Epidermal melanocyte (primary cell): ENCODE measurements at regions not wholly inside any gene's neighbourhood (a gene's known extent, or its start where the extent isn't known, plus 50 kb on each side); places are given as distances from the start of the nearest gene placed in this dataset.
A peak's percentile ranks its signal among the peaks of the same experiment; 100 is the strongest.

Experiments used
- DNase-seq: peaks from one replicate; pipeline ENCODE4 v3.0.0; 2011; ENCODE audit warnings: low spot score; ENCODE audit not compliant: insufficient read length

- no peak for DNase-seq
These were observed 99.1 kb upstream of the ITGA6 start for GRCh38 chr2:172328103-172328841.

GRCh38 chr2:172329416-172329773, 98.0 kb upstream of the ITGA6 start:
- DNase-seq, result no peak

DNA sequence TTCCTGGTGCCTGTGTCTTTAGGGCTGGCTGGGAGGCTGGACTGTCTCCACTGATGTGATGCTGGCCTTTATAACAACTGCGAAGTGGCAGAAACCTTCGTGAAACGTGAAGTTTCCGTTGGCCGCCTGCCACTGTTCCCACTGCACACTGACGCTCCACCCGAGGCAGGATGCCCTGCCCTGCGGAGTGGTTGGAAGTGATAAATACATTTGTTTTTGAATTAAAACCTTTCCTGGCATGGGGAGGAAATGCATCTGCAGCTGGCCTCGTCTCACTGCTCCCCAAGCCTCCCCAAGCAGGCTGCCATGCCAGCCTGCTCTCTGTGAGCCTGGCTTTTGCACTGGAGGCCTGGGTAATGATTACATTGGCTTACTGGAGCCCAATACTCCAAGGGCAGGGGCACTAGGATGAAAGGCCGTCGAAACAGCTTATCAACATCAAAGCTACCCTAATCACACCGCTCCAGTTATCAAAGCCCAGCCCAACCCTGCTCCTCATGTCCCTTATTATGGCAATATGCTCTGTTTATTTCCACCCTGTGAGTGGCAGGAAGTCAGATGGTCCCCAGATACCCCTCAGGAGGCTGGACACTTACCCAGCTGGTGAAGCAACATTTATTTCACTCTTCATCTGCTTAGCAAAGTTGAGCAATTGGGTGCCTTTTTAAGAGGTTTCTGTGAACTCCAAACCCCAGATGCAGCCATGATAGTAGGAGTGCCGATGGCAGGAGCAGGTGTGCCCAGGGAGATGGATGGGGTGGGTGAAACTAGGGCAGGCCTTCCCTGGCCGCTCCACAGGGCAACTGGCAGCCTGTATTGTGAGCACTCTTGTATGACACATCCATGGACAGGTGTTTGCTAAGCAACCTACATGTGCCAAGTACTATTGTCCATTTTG, 97.4 kb upstream of the ITGA6 start:
- no peak for DNase-seq

GRCh38 chr2:172332507-172332906, 94.9 kb upstream of the ITGA6 start:
- no peak for DNase-seq

DNA sequence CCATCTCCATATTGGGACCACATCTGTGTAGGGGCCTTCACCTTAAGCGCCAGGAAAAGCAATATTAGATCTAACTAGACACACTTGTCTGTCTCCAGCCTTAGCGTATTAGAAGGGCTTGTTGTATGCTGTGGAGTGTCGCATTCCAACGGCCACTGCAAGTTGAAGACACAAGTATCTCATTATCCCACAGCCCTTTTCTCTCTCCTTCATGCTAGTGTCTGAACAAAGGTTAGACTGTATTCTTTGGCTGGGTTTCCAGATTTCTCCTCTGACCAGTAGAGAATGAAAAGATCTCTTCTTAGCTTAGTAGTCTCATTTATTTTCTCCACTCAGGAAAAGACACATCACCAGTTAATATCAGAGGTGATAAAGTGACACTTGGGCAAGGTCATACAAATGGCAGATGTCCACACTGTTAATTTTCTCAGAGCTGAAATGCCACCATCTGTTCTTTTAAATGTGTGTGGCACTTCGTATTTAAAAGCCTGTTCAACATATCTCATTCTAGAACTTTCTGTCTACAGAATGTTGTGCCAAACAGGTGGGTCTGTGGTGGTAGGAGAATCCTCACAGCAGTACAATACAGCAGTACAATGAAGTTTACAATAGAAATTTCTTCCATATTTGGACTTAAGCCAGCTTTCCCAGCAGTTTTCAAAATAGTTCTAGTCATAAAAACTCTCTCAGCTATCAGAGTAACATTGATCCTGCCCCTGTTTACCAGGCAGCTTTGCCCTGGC, 94.0 kb upstream of the ITGA6 start:
- peak; percentile 52 for DNase-seq

DNA sequence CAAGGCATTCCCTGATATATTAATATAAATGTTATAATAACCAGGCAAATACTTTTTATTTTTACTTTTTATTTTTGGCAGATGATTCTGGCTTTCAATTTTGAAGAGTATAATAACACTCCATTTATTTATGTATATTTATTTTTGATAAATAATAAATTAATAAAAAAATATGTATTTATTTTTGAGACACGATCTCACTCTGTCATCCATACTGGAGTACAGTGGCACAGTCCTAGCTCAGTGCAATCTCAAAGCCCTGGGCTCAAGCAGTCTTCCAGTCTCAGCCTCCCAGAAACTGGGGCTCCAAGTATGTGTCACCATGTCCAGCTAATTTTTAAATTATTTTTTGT, 93.4 kb upstream of the ITGA6 start:
- no peak for DNase-seq

GRCh38 chr2:172334988-172335387, 92.4 kb upstream of the ITGA6 start:
- DNase-seq, result no peak

DNA sequence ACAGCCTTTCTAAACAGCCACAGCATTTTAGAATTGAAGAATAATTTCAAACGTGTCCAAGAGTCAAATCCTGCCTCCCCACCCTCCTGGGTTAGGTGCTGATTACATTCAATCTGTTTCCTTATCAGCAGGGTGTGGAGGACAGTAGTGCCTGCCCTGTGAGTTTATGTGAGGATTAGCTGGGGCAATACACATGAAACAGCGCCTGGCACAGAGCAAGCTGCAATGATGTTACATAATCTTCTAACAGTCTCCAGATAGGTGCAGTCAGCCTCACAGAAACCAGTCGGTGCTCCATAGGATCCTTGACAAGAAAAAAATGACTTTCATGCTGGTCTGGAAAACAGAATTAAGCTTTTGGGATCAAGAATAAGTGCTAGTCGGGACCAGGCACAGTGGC, 91.7 kb upstream of the ITGA6 start:
- DNase-seq, result no peak

GRCh38 chr2:172336681-172337080, 90.7 kb upstream of the ITGA6 start:
- no peak for DNase-seq

GRCh38 chr2:172339371-172340010, 87.9 kb upstream of the ITGA6 start:
- no peak for DNase-seq

DNA sequence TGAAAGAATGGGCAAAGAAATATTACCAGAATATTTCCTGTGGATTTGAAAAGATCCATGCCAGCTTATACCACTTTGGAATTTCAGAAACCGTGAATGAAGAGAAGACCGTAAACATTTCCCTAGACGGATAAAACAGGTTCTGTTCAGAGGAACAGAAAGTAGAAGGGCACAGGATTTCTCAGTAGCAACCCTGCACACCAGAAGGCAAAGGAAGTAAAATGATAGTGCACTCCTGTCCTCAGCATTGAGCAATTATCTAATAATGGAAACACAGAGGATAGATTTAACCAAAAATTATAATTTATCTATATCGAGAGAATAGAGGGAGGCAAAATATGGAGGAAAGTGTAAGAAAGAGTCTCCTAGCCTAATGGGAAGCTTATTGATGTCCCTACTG, 87.0 kb upstream of the ITGA6 start:
- DNase-seq, result no peak

- DNase-seq, result no peak
These were observed 85.3 kb upstream of the ITGA6 start for GRCh38 chr2:172342078-172342477.

GRCh38 chr2:172342611-172343010, 84.8 kb upstream of the ITGA6 start:
- DNase-seq, result no peak

DNA sequence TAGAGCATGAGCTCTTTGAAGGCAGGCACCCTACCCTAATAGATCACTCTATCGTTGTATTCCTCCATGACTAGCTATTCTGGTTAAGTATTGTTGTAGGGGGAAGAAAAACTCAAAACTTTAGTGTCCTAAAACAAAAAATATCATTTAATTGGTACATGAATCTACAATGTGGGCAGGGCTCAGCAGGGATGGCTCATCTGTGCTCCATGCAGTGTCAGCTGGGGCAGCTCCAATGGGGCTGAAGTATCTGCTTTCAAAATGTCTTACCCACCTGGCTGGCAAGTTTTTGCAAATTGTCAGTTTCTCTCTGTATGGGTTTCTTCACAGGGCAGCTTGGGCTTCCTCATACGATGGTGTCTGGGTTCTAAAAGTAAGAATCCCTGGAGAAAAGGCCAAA, 83.2 kb upstream of the ITGA6 start:
- no peak for DNase-seq

- DNase-seq, result no peak
These were observed 81.3 kb upstream of the ITGA6 start for GRCh38 chr2:172345956-172346555.

GRCh38 chr2:172348555-172349288, 78.7 kb upstream of the ITGA6 start:
- no peak for DNase-seq

DNA sequence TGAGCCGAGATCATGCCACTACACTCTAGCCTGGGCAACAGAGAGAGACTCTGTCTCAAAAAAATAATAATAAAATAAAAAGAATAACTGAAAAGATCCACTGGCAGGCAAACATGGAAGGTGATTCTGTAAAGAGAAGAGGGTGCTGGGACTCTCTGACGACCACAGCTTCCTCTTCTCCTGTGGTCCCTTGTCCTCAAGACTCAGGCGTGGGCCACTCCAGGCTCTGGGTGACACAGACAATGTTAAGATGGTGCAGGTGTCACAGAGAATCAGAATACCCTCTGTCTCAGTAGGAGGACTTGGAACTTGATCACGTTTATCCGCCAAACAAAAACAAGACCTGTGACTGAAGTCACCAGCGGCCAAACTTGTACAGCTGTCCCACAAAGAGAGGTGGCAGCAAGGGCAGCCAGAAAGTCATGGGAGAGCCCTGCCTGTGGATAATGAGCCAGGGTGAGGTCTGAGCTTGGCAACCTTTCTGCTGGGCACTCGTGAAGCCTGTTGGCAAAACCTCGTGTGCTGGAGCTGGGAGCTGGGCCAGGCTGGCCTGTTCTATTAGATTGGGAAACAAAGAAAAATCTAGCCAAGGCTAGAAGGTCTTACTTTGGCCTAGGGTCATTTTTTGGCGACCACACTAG, 76.4 kb upstream of the ITGA6 start:
- DNase-seq, result no peak

GRCh38 chr2:172351586-172351985, 75.8 kb upstream of the ITGA6 start:
- no peak for DNase-seq

GRCh38 chr2:172354347-172354746, 73.0 kb upstream of the ITGA6 start:
- no peak for DNase-seq

- no peak for DNase-seq
These were observed 69.9 kb upstream of the ITGA6 start for GRCh38 chr2:172357442-172357841.
